ENCODE measurements at regions not wholly inside any gene's neighbourhood (a gene's known extent, or its start where the extent isn't known, plus 50 kb on each side); places are given as distances from the start of the nearest gene placed in this dataset.

DNA sequence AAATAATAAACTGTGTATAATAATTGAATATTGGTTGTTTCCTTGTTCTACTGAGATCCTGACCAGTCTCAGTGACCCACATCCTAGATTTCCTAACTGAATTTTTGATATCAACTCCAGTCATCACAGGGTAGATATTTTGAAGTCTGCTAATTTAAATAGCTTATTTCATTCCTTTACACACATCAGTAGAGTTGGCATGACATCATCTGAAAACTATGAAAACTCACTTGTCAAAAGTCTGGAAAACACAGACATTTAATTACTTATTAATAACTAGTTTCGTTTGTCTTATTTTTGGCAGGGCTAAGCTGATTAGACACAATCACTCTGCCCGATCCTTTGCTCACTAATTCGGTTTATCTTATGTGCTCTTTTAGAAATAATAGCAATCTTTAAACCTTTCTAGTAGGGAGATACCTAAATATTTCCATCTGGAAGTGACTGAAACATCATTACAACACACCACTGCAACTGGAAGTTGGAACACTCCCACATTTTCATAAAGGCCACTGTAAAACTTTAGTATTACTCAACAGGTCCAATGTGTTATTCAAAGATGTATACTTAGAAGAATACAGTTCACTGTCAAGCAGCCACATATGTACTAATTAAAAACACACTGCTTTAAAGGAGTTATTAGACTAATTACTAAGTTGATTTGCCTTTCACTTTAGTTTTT is 198.4 kb upstream of the ZNF717 start:
- TF ChIP-seq EZH2 (IDR thresholded peaks at IDR 0.05) (no peak), CTCF (IDR thresholded peaks at IDR 0.05) (no peak), EZH2phosphoT487 (IDR thresholded peaks at IDR 0.05) (no peak)
